Panc1 (cell line): ENCODE measurements at regions not wholly inside any gene's neighbourhood (a gene's known extent, or its start where the extent isn't known, plus 50 kb on each side); places are given as distances from the start of the nearest gene placed in this dataset.

Experiments used
- ATAC-seq: fragments of 200-7000 bp; cut with Tn5 transposase; 2 replicates; pipeline ENCODE4 v1.9.1; 2020; ENCODE audit warnings: mild to moderate bottlenecking, moderate library complexity
- BruUV-seq: library from RNA; stranded (reverse); fragments of 400-500 nt; replicated peaks from 2 replicates; lab custom pipeline; 2021; lab: Mats Ljungman, UMichigan
- CTCF ChIA-PET: fragments of 300-600 bp; sonication (Branson Sonifier 250); formaldehyde crosslinking; loops from one replicate; lab custom pipeline; 2022; ENCODE audit warnings: antibody characterized with exemption; lab: Charles Lee
- POLR2A ChIA-PET: fragments of 300-600 bp; sonication (Branson Sonifier 250); formaldehyde crosslinking; loops from one replicate; lab custom pipeline; 2022; ENCODE audit warnings: antibody characterized with exemption; lab: Charles Lee
- DNase-seq: peaks from one replicate; pipeline ENCODE4 v3.0.0-alpha.2; 2010; ENCODE audit warnings: low read depth, low spot score
- H3K27ac ChIP-seq: 2 replicates; pipeline ENCODE4 v1.5.1; 2011; ENCODE audit warnings: mild to moderate bottlenecking, low read length, inconsistent platforms
- H3K27me3 ChIP-seq: fragments of 200-500 bp; sonication (Bioruptor generic); 2 replicates; pipeline ENCODE4 v1.6.0; 2014; ENCODE audit warnings: low read length, inconsistent platforms; ENCODE audit not compliant: control insufficient read depth, insufficient read depth
- H3K36me3 ChIP-seq: fragments of 200-500 bp; sonication (Bioruptor generic); 2 replicates; pipeline ENCODE4 v1.5.1; 2014; ENCODE audit warnings: inconsistent platforms, mild to moderate bottlenecking, low read length, moderate library complexity; ENCODE audit not compliant: control insufficient read depth, insufficient read depth
- H3K4me1 ChIP-seq: 2 replicates; pipeline ENCODE4 v1.5.1; 2011; ENCODE audit warnings: inconsistent platforms, mild to moderate bottlenecking, low read length, moderate library complexity; ENCODE audit not compliant: control insufficient read depth, insufficient read depth
- H3K4me3 ChIP-seq, 2 experiments: 2 replicates each; pipeline ENCODE4 v1.5.1; 2011 to 2012; ENCODE audit warnings: low read depth in 2 of 2, low read length in 2 of 2, mild to moderate bottlenecking in 2 of 2, inconsistent platforms in 1 of 2, moderate library complexity in 1 of 2
- H3K9me3 ChIP-seq: fragments of 200-500 bp; sonication (Bioruptor generic); 2 replicates; pipeline ENCODE4 v1.5.1; 2014; ENCODE audit warnings: low read depth, mild to moderate bottlenecking, inconsistent platforms, low read length, moderate library complexity; ENCODE audit not compliant: control insufficient read depth, insufficient read depth
- POLR2AphosphoS5 ChIP-seq: IDR thresholded peaks from 2 replicates; pipeline ENCODE4 v1.6.1; 2012; ENCODE audit warnings: mild to moderate bottlenecking, low read depth, low read length, moderate library complexity
- SIN3A ChIP-seq: IDR thresholded peaks from 2 replicates; pipeline ENCODE4 v1.6.1; 2012; ENCODE audit warnings: low read depth, mild to moderate bottlenecking, low read length, moderate library complexity, borderline replicate concordance; ENCODE audit not compliant: insufficient read depth
- TCF7L2 ChIP-seq: IDR thresholded peaks from 2 replicates; pipeline ENCODE4 v1.6.1; 2011; ENCODE audit warnings: mild to moderate bottlenecking, low read depth, low read length, inconsistent platforms
- in situ Hi-C: cut with HindIII; loops from 2 replicates; pipeline ENCODE4 v1.10.0; 2016; ENCODE audit warnings: low sequenced_read_pairs, low pct_unique_long_range_greater_than_20kb
- intact Hi-C: fragments of 100-400 bp; cut with micrococcal nuclease; formaldehyde crosslinking; loops from one replicate; pipeline ENCODE4 v1.10.0; 2022; ENCODE audit not compliant: unreplicated experiment
- TF ChIP-seq, protein P1 (sequence below): fragments of 450-650 bp; IDR thresholded peaks from 2 replicates; pipeline ENCODE4 v1.5.1; 2017; ENCODE audit warnings: mild to moderate bottlenecking
- TF ChIP-seq, protein P2 (sequence below), 2 experiments: IDR thresholded peaks; 2 replicates each; pipeline ENCODE4 v1.6.1; 2011 to 2012; ENCODE audit warnings: low read depth in 2 of 2, control low read depth in 1 of 2, low read length in 1 of 2, mild to moderate bottlenecking in 1 of 2, moderate library complexity in 1 of 2; ENCODE audit not compliant: insufficient read depth in 1 of 2

DNA sequence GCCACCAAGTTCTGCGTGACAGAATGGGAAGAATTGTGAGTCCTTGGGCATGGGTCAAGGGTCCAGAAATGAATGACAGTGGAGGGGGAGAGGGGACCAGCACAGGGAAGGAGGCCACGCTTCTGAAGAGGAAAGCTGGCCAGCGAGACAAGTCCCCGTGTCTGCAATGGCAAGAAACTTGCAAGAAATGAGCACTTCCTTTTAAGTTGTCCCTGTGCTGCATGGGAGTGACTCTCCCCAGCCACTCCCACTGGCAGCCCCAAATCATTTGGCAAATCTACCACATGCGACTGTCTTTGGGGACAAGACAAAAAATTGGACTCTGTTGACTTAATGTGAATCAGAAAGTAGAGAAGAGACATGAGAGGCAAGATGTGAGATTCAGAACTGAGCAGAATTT is 242.2 kb upstream of the RREB1 start:
- in situ Hi-C loops = no loop called here
- Histone ChIP-seq H3K36me3 (no peaks in the 10 kb centered on the region), H3K27ac (no peak overlapping the region), H3K4me3 (no peak overlapping the region), H3K4me1 (no peaks in the 10 kb centered on the region), H3K27me3 (peaks cover 2% of the 10 kb centered on the region; the same call in 1 of the 2 replicates), H3K9me3 (no peaks in the 10 kb centered on the region)
- intact Hi-C loops = no loop called here
- no TSS peak for BruUV-seq
- no peak for DNase-seq
- ChIA-PET CTCF (no interaction called here), POLR2A (no interaction called here)
- ATAC-seq = no peak
- TF ChIP-seq SIN3A (no peak), TCF7L2 (no peak), POLR2AphosphoS5 (no peak)
- TF ChIP-seq, protein P1, sequence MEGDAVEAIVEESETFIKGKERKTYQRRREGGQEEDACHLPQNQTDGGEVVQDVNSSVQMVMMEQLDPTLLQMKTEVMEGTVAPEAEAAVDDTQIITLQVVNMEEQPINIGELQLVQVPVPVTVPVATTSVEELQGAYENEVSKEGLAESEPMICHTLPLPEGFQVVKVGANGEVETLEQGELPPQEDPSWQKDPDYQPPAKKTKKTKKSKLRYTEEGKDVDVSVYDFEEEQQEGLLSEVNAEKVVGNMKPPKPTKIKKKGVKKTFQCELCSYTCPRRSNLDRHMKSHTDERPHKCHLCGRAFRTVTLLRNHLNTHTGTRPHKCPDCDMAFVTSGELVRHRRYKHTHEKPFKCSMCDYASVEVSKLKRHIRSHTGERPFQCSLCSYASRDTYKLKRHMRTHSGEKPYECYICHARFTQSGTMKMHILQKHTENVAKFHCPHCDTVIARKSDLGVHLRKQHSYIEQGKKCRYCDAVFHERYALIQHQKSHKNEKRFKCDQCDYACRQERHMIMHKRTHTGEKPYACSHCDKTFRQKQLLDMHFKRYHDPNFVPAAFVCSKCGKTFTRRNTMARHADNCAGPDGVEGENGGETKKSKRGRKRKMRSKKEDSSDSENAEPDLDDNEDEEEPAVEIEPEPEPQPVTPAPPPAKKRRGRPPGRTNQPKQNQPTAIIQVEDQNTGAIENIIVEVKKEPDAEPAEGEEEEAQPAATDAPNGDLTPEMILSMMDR = no peak
- TF ChIP-seq, protein P2, sequence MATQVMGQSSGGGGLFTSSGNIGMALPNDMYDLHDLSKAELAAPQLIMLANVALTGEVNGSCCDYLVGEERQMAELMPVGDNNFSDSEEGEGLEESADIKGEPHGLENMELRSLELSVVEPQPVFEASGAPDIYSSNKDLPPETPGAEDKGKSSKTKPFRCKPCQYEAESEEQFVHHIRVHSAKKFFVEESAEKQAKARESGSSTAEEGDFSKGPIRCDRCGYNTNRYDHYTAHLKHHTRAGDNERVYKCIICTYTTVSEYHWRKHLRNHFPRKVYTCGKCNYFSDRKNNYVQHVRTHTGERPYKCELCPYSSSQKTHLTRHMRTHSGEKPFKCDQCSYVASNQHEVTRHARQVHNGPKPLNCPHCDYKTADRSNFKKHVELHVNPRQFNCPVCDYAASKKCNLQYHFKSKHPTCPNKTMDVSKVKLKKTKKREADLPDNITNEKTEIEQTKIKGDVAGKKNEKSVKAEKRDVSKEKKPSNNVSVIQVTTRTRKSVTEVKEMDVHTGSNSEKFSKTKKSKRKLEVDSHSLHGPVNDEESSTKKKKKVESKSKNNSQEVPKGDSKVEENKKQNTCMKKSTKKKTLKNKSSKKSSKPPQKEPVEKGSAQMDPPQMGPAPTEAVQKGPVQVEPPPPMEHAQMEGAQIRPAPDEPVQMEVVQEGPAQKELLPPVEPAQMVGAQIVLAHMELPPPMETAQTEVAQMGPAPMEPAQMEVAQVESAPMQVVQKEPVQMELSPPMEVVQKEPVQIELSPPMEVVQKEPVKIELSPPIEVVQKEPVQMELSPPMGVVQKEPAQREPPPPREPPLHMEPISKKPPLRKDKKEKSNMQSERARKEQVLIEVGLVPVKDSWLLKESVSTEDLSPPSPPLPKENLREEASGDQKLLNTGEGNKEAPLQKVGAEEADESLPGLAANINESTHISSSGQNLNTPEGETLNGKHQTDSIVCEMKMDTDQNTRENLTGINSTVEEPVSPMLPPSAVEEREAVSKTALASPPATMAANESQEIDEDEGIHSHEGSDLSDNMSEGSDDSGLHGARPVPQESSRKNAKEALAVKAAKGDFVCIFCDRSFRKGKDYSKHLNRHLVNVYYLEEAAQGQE (IDR thresholded peaks at IDR 0.05; ENCODE audit: insufficient read depth in 1 of 2, low read depth in 2 of 2, low read length in 1 of 2) = no peak

DNA sequence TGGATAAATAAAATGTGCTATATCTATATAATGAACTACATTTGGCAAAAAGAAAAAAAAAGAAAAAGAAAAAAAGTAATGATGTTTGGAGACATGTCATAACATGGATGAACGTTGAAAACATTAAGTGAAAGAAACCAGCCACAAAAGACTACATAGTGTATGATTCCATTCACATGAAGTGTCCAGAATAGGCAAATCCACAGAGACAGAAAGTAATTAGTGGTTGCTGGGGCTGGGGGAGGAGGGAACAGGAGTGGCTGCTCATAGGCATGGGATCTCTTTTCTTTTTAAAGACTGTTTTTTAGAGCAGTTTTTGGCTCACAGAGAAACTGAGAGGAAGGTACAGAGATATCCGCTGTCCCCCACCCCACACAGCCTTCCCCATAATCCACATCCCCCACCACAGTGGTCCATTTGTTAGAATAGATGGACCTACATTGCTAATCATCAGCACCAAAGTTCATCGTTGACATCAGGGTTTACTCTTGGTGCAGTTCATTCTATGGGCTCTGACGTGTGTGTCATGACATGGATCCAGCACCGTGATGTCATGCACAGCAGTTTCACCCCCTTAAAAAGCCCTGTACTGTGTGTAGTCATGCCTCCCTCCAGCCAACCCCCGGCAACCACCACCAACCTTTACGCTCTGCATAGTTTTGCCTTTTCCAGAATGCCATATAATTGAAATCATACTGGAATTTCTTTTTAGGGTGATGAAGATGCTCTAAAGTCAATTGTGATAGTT is 240.9 kb upstream of the RREB1 start:
- ATAC-seq = no peak
- Histone ChIP-seq H3K4me1 (no peaks in the 10 kb centered on the region), H3K27me3 (peaks cover 2% of the 10 kb centered on the region; the same call in 1 of the 2 replicates), H3K9me3 (no peaks in the 10 kb centered on the region), H3K36me3 (no peaks in the 10 kb centered on the region), H3K4me3 (no peak overlapping the region), H3K27ac (no peak overlapping the region)
- TF ChIP-seq, protein P2 (IDR thresholded peaks at IDR 0.05; ENCODE audit: insufficient read depth in 1 of 2, low read depth in 2 of 2, low read length in 1 of 2) = no peak
- TF ChIP-seq TCF7L2 = no peak
- in situ Hi-C loops = no loop called here
- no peak for DNase-seq
- intact Hi-C loops = no loop called here
- no TSS peak for BruUV-seq
- CTCF ChIA-PET = no interaction called here
- POLR2A ChIA-PET = no interaction called here
